H1 (cell line): ENCODE measurements at regions not wholly inside any gene's neighbourhood (a gene's known extent, or its start where the extent isn't known, plus 50 kb on each side); places are given as distances from the start of the nearest gene placed in this dataset.

ENCODE experiments used
- CHD2 ChIP-seq: IDR thresholded peaks from 2 replicates; pipeline ENCODE4 v1.6.1; 2012; ENCODE audit warnings: low read length, improper control_type of control experiment
- EZH2 ChIP-seq: fragments of 200-600 bp; sonication (generic); IDR thresholded peaks from 2 replicates; pipeline ENCODE4 v1.7.1; 2012; ENCODE audit warnings: low read depth, mild to moderate bottlenecking, moderate library complexity, low read length, inconsistent platforms; ENCODE audit not compliant: severe bottlenecking
- RXRA ChIP-seq: IDR thresholded peaks from 2 replicates; pipeline ENCODE4 v1.6.1; 2011; ENCODE audit warnings: low read depth, mild to moderate bottlenecking, low read length, moderate library complexity; ENCODE audit not compliant: insufficient read depth
- SP1 ChIP-seq: IDR thresholded peaks from 2 replicates; pipeline ENCODE4 v1.6.1; 2011; ENCODE audit warnings: low read depth, low read length
- TF ChIP-seq, protein P1 (sequence below), 3 experiments: IDR thresholded peaks; 1 replicate in 2 of 3; 2 replicates in 1 of 3; pipeline versions ENCODE4 v1.5.1 to v1.6.1; 2011; ENCODE audit warnings: low read length in 3 of 3, mild to moderate bottlenecking in 3 of 3, inconsistent platforms in 2 of 3, low read depth in 1 of 3, moderate library complexity in 1 of 3; ENCODE audit not compliant: insufficient read depth in 1 of 3; ENCODE audit errors: control extremely low read depth in 1 of 3

DNA sequence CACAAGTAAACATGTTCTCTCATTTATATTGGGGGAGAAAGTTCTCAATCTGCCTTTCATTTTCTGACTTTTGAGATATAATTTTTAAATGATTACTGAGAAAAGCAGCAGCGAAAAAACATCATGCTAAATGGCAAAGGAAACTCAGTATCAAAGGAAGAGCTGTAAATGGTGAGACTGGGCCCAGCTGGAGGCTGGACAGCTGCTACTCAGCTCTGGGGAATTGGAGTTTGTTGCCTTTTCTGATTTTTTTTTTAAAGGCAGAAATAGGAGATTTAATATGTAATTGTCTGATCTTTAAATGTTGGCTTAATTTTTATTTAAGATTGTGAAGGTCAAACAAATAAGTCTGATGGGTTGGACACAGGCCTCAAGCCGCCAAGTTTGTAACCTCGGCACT is 137.1 kb upstream of the TACR1 start:
- TF ChIP-seq, protein P1, sequence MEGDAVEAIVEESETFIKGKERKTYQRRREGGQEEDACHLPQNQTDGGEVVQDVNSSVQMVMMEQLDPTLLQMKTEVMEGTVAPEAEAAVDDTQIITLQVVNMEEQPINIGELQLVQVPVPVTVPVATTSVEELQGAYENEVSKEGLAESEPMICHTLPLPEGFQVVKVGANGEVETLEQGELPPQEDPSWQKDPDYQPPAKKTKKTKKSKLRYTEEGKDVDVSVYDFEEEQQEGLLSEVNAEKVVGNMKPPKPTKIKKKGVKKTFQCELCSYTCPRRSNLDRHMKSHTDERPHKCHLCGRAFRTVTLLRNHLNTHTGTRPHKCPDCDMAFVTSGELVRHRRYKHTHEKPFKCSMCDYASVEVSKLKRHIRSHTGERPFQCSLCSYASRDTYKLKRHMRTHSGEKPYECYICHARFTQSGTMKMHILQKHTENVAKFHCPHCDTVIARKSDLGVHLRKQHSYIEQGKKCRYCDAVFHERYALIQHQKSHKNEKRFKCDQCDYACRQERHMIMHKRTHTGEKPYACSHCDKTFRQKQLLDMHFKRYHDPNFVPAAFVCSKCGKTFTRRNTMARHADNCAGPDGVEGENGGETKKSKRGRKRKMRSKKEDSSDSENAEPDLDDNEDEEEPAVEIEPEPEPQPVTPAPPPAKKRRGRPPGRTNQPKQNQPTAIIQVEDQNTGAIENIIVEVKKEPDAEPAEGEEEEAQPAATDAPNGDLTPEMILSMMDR (IDR thresholded peaks at IDR 0.05; ENCODE audit: control extremely low read depth in 1 of 3, insufficient read depth in 1 of 3, low read depth in 1 of 3, low read length in 3 of 3): no peak
- TF ChIP-seq SP1 (no peak), EZH2 (no peak), RXRA (no peak), CHD2 (no peak)
